ENCODE measurements at regions not wholly inside any gene's neighbourhood (a gene's known extent, or its start where the extent isn't known, plus 50 kb on each side); places are given as distances from the start of the nearest gene placed in this dataset.

GRCh38 chr20:57881466-57882385 lies 171.9 kb upstream of the PMEPA1 start:
- TF ChIP-seq CTCF (IDR thresholded peaks at IDR 0.05 in 2 of 3, conservative IDR thresholded peaks at IDR 0.05 in 1 of 3; ENCODE audit: borderline replicate concordance in 1 of 3, insufficient read depth in 1 of 3, low read depth in 2 of 3, low read length in 2 of 3): no peak
- no peak for TF ChIP-seq EZH2 (IDR thresholded peaks at IDR 0.05)
- no peak for TF ChIP-seq ZNF274 (IDR thresholded peaks at IDR 0.05; ENCODE audit: low read depth, low read length)
- TF ChIP-seq SP1 (IDR thresholded peaks at IDR 0.05; ENCODE audit: low read depth): no peak
- TF ChIP-seq, protein P1, sequence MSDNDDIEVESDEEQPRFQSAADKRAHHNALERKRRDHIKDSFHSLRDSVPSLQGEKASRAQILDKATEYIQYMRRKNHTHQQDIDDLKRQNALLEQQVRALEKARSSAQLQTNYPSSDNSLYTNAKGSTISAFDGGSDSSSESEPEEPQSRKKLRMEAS (IDR thresholded peaks at IDR 0.05): no peak
- TF ChIP-seq POLR2AphosphoS5 (IDR thresholded peaks at IDR 0.05; ENCODE audit: low read depth, low read length): no peak
- no peak for TF ChIP-seq CEBPB (IDR thresholded peaks at IDR 0.05; ENCODE audit: low read depth)
- no peak for TF ChIP-seq ELF1 (IDR thresholded peaks at IDR 0.05; ENCODE audit: borderline replicate concordance, low read depth)
- TF ChIP-seq TCF7L2 (IDR thresholded peaks at IDR 0.05; ENCODE audit: borderline replicate concordance, extremely low read depth, insufficient read depth, insufficient read length): no peak

Data from HCT116 (cell line).